Loucy (cell line): ENCODE measurements at regions not wholly inside any gene's neighbourhood (a gene's known extent, or its start where the extent isn't known, plus 50 kb on each side); places are given as distances from the start of the nearest gene placed in this dataset.

Source experiments
- CTCF ChIP-seq: fragments of 200-600 bp; sonication (generic); conservative IDR thresholded peaks from 2 replicates; pipeline ENCODE4 v1.5.1; 2014; ENCODE audit warnings: mild to moderate bottlenecking, antibody characterized with exemption, low read length
- EZH2phosphoT487 ChIP-seq: fragments of 200-600 bp; IDR thresholded peaks from 2 replicates; pipeline ENCODE4 v1.6.1; 2018; ENCODE audit warnings: antibody characterized with exemption, mild to moderate bottlenecking, moderate library complexity, borderline replicate concordance

DNA sequence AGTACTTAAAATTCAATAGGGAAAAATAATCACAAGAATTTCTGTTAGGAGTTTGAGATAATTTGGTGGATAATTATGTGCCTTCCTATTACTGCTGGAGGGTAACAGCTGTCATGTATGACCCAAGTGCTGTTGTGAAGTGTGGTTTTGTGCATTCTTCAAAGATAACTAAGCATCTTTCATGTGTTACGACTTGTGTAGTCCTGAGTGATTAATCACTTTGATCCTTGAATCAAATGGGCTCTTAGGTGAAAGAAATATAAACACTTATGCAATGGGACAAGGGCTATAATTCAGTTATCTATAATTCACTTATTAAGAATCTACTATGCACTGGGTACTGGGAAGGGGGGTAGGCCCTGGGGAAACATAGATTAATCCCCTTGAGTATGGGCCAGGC is 89.0 kb downstream of the CH25H start:
- TF ChIP-seq CTCF (no peak), EZH2phosphoT487 (no peak)
